Heart right ventricle (tissue), 16 donors: ENCODE measurements at regions not wholly inside any gene's neighbourhood (a gene's known extent, or its start where the extent isn't known, plus 50 kb on each side); places are given as distances from the start of the nearest gene placed in this dataset.

Source experiments
- ATAC-seq, 8 donors: fragments of 200-7000 bp; cut with Tn5 transposase; one replicate each; pipeline ENCODE4 v1.9.1; 2020; ENCODE audit warnings: mild to moderate bottlenecking in 8 of 8, moderate library complexity in 8 of 8, moderate number of reproducible peaks in 1 of 8
- DNase-seq, 2 donors: peaks; one replicate each; pipeline ENCODE4 v3.0.0-alpha.2; 2020
- H3K27ac ChIP-seq, 10 donors: fragments of 200-600 bp; sonication (generic) in 2 of 10; one replicate each; pipeline versions ENCODE4 v1.5.0 to v1.8.0; 2020 to 2022; ENCODE audit warnings: mild to moderate bottlenecking in 3 of 10
- H3K27me3 ChIP-seq, 7 donors: fragments of 200-600 bp; one replicate each; pipeline ENCODE4 v1.8.0; 2021 to 2022; ENCODE audit warnings: mild to moderate bottlenecking in 2 of 7
- H3K36me3 ChIP-seq, 9 donors: fragments of 200-600 bp; sonication (generic) in 1 of 9; one replicate each; pipeline versions ENCODE4 v1.5.0 to v1.8.0; 2020 to 2022; ENCODE audit warnings: mild to moderate bottlenecking in 2 of 9
- H3K4me1 ChIP-seq, 9 donors: fragments of 200-600 bp; sonication (generic) in 1 of 9; one replicate each; pipeline versions ENCODE4 v1.5.0 to v1.8.0; 2020 to 2022; ENCODE audit warnings: mild to moderate bottlenecking in 4 of 9
- H3K4me3 ChIP-seq, 10 donors: fragments of 200-600 bp; sonication (generic) in 2 of 10; one replicate each; pipeline versions ENCODE4 v1.5.0 to v1.8.0; 2020 to 2022; ENCODE audit warnings: mild to moderate bottlenecking in 7 of 10, moderate library complexity in 2 of 10
- H3K9me3 ChIP-seq, 11 donors: fragments of 200-600 bp in 10 of 11; sonication (generic) in 2 of 11; one replicate each; pipeline versions ENCODE4 v1.5.0 to v1.8.0; 2013 to 2022; ENCODE audit warnings: mild to moderate bottlenecking in 2 of 11, control low read depth in 1 of 11, moderate library complexity in 1 of 11
- CTCF ChIP-seq, 9 donors: fragments of 200-600 bp; sonication (generic) in 2 of 9; IDR thresholded peaks; one replicate each; pipeline versions ENCODE4 v1.5.0 to v1.8.0; 2021 to 2022; ENCODE audit warnings: antibody characterized with exemption in 9 of 9, mild to moderate bottlenecking in 5 of 9, moderate library complexity in 1 of 9
- WGBS, 2 donors: extraction: QIAGEN DNeasy Blood & Tissue Kit; methylation state at CpG; one replicate each; pipeline ENCODE4 v1.1.7; 2013; ENCODE audit warnings: inconsistent platforms in 1 of 2; 5-methylcytosine and 5-hydroxymethylcytosine counted together
- intact Hi-C, 10 donors: fragments of 100-400 bp; cut with DNase I; formaldehyde crosslinking; loops; one replicate each; pipeline versions ENCODE4 v1.11.1 to v1.14.2; 2022
- donor health status: Arrhythmogenic right ventricular cardiomyopathy.
- donor health status: ischemic (EF 13 %, LVEDD 7.1; RV severe dilation, severe dysfunction).
- donor health status: healthy with polysubstance abuse.
- donor health status: DM: no; HTN: yes; CAD: no.
- donor health status: DM: no; HTN: no; CAD: no.
- donor health status: ischemic (EF 25% LVEDD 6.9; RV normal size, moderate dysfunction).
- donor health status: ischemic (EF 25% LVEDD 5.7; RV mildly dilated, moderate dysfunction).
- donor health status: healthy.
- donor health status: DM: yes; HTN: yes; CAD: no.
- donor health status: Ischemic cardiomyopathy.
- donor health status: ischemic (EF 35%, LVEDD 5.7; RV mildly dilated, moderate dysfunction).
- donor health status: nonischemic (EF 11% LVEDD 7.7; RV severe dilation, severe dysfunction).
- donor health status: DM: yes; HTN: yes; CAD: no.
- donor health status: PGD.
- donor health status: ischemic (EF 29% LVEDD 5.4; RV normal size, mild dysfunction).
- donor health status: nonischemic (EF 23%, LVEDD 6.1; RV moderate dilation, normal function).

GRCh38 chr4:10773656-10774055 is 89.1 kb upstream of the CLNK start:
- H3K4me1 ChIP-seq: no peaks in the 10 kb centered on the region
- H3K27ac ChIP-seq: peak overlapping the region in 2 of 10 donors; percentile 35 to 46
- H3K27me3 ChIP-seq: no peaks in the 10 kb centered on the region
- no peak for TF ChIP-seq CTCF (IDR thresholded peaks at IDR 0.05)
- no peaks in the 10 kb centered on the region for H3K36me3 ChIP-seq
- WGBS, 2 donors: 71 to 76% methylated on average over 2 of the region's 2 CpGs
- no peak for ATAC-seq
- H3K9me3 ChIP-seq: no peaks in the 10 kb centered on the region
- DNase-seq: no peak
- intact Hi-C loops: no loop called here
- H3K4me3 ChIP-seq: no peak overlapping the region

- TF ChIP-seq CTCF (IDR thresholded peaks at IDR 0.05): no peak
- 40 to 60% methylated on average over 3 of the region's 3 CpGs for WGBS, 2 donors
- DNase-seq: peak in 1 of 2 donors; percentile 20
These were observed 88.4 kb upstream of the CLNK start for GRCh38 chr4:10773010-10773409.

GRCh38 chr4:10765386-10765785 is 80.8 kb upstream of the CLNK start:
- Histone ChIP-seq H3K4me3 (no peak overlapping the region), H3K36me3 (no peaks in the 10 kb centered on the region)
- no peak for TF ChIP-seq CTCF (IDR thresholded peaks at IDR 0.05)

More at GRCh38 chr4:10773010-10773409, 88.4 kb upstream of the CLNK start:
- H3K27me3 ChIP-seq: no peaks in the 10 kb centered on the region
- ATAC-seq: peak in 3 of 8 donors; percentile 33 to 75 (median 56)
- H3K9me3 ChIP-seq: no peaks in the 10 kb centered on the region
- H3K27ac ChIP-seq: peak overlapping the region in 4 of 10 donors; percentile 9 to 46 (median 25)
- no peak overlapping the region for H3K4me3 ChIP-seq
- no peaks in the 10 kb centered on the region for H3K4me1 ChIP-seq
- intact Hi-C loops: no loop called here
- H3K36me3 ChIP-seq: no peaks in the 10 kb centered on the region

GRCh38 chr4:10762561-10762960 is 78.0 kb upstream of the CLNK start:
- H3K9me3 ChIP-seq: no peaks in the 10 kb centered on the region
- no peak overlapping the region for H3K27ac ChIP-seq
- ATAC-seq (no peak), DNase-seq (no peak)
- no peaks in the 10 kb centered on the region for H3K36me3 ChIP-seq
- no peaks in the 10 kb centered on the region for H3K27me3 ChIP-seq
- no peaks in the 10 kb centered on the region for H3K4me1 ChIP-seq
- 42 to 49% methylated on average over 4 of the region's 4 CpGs for WGBS, 2 donors
- no peak overlapping the region for H3K4me3 ChIP-seq
- TF ChIP-seq CTCF (IDR thresholded peaks at IDR 0.05): no peak
- intact Hi-C loops: no loop called here

More at GRCh38 chr4:10765386-10765785, 80.8 kb upstream of the CLNK start:
- Histone ChIP-seq H3K9me3 (no peaks in the 10 kb centered on the region), H3K27me3 (no peaks in the 10 kb centered on the region), H3K4me1 (no peaks in the 10 kb centered on the region), H3K27ac (no peak overlapping the region)
- intact Hi-C loops: no loop called here
- ATAC-seq: no peak
- WGBS, 2 donors: 78% methylated on average over 3 of the region's 3 CpGs
- DNase-seq: no peak
